ENCODE measurements at regions not wholly inside any gene's neighbourhood (a gene's known extent, or its start where the extent isn't known, plus 50 kb on each side); places are given as distances from the start of the nearest gene placed in this dataset.

DNA sequence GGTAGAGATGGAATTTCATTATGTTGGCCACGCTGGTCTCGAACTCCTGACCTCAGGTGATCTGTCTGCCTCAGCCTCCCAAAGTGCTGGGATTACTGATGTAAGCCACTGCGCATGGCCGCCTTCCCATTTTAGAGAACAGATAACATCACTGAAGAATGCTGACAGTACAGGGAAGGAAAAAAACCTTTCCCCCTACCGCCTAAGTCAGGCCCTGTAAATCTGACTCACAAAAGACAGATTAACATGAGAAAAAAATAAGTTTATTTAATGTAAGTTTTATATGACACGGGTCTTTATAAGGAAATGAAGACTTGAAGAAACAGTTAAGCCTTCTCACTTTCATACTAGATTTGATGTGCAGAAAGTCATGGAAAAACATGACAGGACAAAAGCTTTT lies 227.2 kb upstream of the ZNF608 start:
- Histone ChIP-seq H3K4me3 (no peak overlapping the region), H3K4me1 (no peaks in the 10 kb centered on the region), H3K27me3 (no peaks in the 10 kb centered on the region), H3K9me3 (no peaks in the 10 kb centered on the region), H3K36me3 (no peaks in the 10 kb centered on the region), H3K27ac (no peak overlapping the region)
- intact Hi-C loops (cut with DNase I), result no loop called here
- DNase-seq (no peak), ATAC-seq (no peak)
- whole genome bisulfite sequencing, 4 donors, result 91 to 94% (median 94%) methylated on average over 6 of the region's 6 CpGs
- TF ChIP-seq POLR2A (IDR thresholded peaks at IDR 0.05) (no peak), CTCF (IDR thresholded peaks at IDR 0.05) (no peak)

DNA sequence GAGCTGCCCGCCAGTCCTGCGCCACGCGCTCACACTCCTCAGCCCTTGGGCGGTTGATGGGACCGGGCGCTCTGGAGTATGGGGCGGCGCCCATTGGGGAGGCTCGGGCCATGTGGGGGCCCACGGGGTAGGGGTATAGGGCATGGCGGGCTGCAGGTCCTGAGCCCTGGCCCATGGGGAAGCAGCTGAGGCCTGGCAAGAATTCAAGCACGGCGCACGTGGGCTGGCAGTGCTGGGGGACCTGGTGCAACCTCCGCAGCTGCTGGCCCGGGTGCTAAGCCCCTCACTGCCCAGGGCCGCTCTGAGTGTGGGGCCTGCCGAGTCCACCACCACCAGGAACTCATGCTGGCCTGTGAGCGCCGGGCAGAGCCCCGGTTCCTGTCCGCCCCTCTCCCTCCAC lies 229.6 kb upstream of the ZNF608 start:
- intact Hi-C loops (cut with DNase I), result no loop called here
- WGBS, 4 donors, result 97 to 100% (median 99%) methylated on average over 4 to 23 of the region's 23 CpGs
- Histone ChIP-seq H3K4me3 (no peak overlapping the region), H3K36me3 (no peaks in the 10 kb centered on the region), H3K27me3 (no peaks in the 10 kb centered on the region), H3K4me1 (no peaks in the 10 kb centered on the region), H3K27ac (no peak overlapping the region), H3K9me3 (no peaks in the 10 kb centered on the region)
- ATAC-seq (no peak), DNase-seq (no peak)
- no peak for TF ChIP-seq POLR2A (IDR thresholded peaks at IDR 0.05)
- TF ChIP-seq CTCF (IDR thresholded peaks at IDR 0.05), result no peak

- peaks cover 0 to 11% (median 6%) of the 10 kb centered on the region in 12 donors for H3K9me3 ChIP-seq
- H3K27me3 ChIP-seq, result no peaks in the 10 kb centered on the region
- no peak for ATAC-seq
- intact Hi-C loops (cut with DNase I), result no loop called here
- H3K4me3 ChIP-seq, result no peak overlapping the region
- no peak overlapping the region for H3K27ac ChIP-seq
- WGBS, 4 donors, result 56 to 70% (median 67%) methylated on average over 2 of the region's 2 CpGs
- TF ChIP-seq CTCF (IDR thresholded peaks at IDR 0.05), result no peak
- TF ChIP-seq POLR2A (IDR thresholded peaks at IDR 0.05), result no peak
- no peaks in the 10 kb centered on the region for H3K4me1 ChIP-seq
- no peaks in the 10 kb centered on the region for H3K36me3 ChIP-seq
- no peak for DNase-seq
These were observed 232.8 kb upstream of the ZNF608 start for GRCh38 chr5:124979251-124979650.

GRCh38 chr5:124980163-124980941 lies 233.9 kb upstream of the ZNF608 start:
- WGBS, 4 donors, result 65 to 72% (median 70%) methylated on average over 9 of the region's 9 CpGs
- Histone ChIP-seq H3K27me3 (no peaks in the 10 kb centered on the region), H3K4me3 (no peak overlapping the region), H3K36me3 (no peaks in the 10 kb centered on the region), H3K9me3 (peaks cover 0 to 15% (median 6%) of the 10 kb centered on the region in 12 donors), H3K4me1 (no peaks in the 10 kb centered on the region), H3K27ac (no peak overlapping the region)
- no peak for ATAC-seq
- DNase-seq, result no peak
- intact Hi-C loops (cut with DNase I), result no loop called here
- TF ChIP-seq CTCF (IDR thresholded peaks at IDR 0.05), result no peak
- no peak for TF ChIP-seq POLR2A (IDR thresholded peaks at IDR 0.05)
